ENCODE measurements at regions not wholly inside any gene's neighbourhood (a gene's known extent, or its start where the extent isn't known, plus 50 kb on each side); places are given as distances from the start of the nearest gene placed in this dataset.

DNA sequence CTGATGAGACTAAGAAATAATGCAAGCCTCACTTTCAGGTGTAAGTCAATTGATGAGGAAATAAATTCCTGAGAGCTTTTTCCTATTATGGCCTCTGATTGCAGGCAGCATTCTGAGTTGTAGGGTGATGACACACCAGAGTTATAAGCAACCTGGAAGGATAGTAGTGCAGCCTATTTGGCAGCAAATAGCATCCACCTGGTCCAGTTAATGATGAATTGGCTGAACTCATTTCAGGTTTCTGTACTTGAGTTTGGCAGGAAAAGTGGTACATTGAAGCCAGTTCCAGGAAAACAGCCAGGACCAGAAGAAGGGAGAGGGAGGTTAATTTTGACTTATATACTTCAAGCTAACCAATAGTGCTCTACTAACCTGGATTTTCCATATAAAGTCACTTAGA is 316.8 kb downstream of the NAF1 start:
- Histone ChIP-seq H3K4me1 (ENCODE audit: insufficient read depth) (no peaks in the 10 kb centered on the region), H3K79me2 (ENCODE audit: insufficient read depth) (no peaks in the 10 kb centered on the region)
- in situ Hi-C loops (cut with MboI), result no loop called here

DNA sequence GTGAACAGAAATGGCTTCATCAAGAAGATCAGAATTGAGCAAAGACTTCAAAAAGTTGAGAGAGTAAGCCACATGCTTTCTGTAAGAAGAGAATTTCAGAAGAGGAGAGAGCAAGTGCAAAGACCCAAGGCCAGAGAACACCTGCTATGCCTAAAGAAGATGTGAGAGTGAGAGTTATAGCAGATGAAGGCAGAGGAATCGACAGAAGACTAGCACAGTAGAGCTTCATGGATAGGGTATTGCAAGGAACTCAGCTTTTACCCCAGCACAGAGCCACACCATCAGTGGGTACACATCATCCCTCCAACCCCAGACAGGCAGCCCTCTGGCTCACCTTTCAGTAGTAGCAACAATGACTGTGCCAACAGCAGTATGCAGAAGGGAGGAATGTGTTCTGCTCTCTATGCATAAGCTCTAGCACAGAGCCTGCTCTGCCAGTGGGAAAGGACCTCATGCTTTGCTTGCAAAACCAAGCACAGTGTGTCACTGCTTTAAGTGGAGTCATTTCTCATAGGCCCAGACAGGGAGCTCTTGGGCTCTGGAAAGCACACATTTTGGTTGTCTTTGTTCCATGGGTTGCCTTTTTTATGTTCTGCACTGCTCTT is 318.6 kb downstream of the NAF1 start:
- Histone ChIP-seq H3K79me2 (ENCODE audit: insufficient read depth) (no peaks in the 10 kb centered on the region), H3K9me2 (ENCODE audit: insufficient read depth) (no peaks in the 10 kb centered on the region), H3K27me3 (replicated peaks; ENCODE audit: insufficient read depth) (no peaks in the 10 kb centered on the region), H3K9ac (no peak overlapping the region), H3F3A (ENCODE audit: insufficient read depth) (no peaks in the 10 kb centered on the region), H2AFZ (no peak overlapping the region), H3K4me1 (ENCODE audit: insufficient read depth) (no peaks in the 10 kb centered on the region), H3K27ac (no peak overlapping the region), H3K36me3 (ENCODE audit: low read depth) (no peaks in the 10 kb centered on the region), H4K20me1 (ENCODE audit: insufficient read depth) (no peaks in the 10 kb centered on the region), H3K4me3 (no peak overlapping the region), H3K4me2 (ENCODE audit: unreplicated experiment) (no peak overlapping the region), H3K9me3 (ENCODE audit: low read depth) (no peaks in the 10 kb centered on the region)
- TF ChIP-seq EZH2 (IDR thresholded peaks at IDR 0.05; ENCODE audit: insufficient read depth, poor library complexity, severe bottlenecking) (no peak), EZH2phosphoT487 (IDR thresholded peaks at IDR 0.05; ENCODE audit: insufficient read depth, low read depth) (no peak)
- 0 to 15% methylated on average over 1 of the region's 1 CpG for WGBS, 2 experiments (ENCODE audit: low coverage in 1 of 2, low lambda C conversion rate in 2 of 2, missing lambda C conversion rate in 2 of 2)
- no peak for DNase-seq
- in situ Hi-C loops (cut with MboI), result no loop called here

More for the DNA sequence above, 316.8 kb downstream of the NAF1 start:
- Histone ChIP-seq H4K20me1 (ENCODE audit: insufficient read depth) (no peaks in the 10 kb centered on the region), H3K4me3 (no peak overlapping the region), H3K27ac (no peak overlapping the region), H3K9me2 (ENCODE audit: insufficient read depth) (no peaks in the 10 kb centered on the region), H3K9ac (no peak overlapping the region), H3K9me3 (ENCODE audit: low read depth) (no peaks in the 10 kb centered on the region), H3K36me3 (ENCODE audit: low read depth) (no peaks in the 10 kb centered on the region), H3F3A (ENCODE audit: insufficient read depth) (no peaks in the 10 kb centered on the region), H3K27me3 (replicated peaks; ENCODE audit: insufficient read depth) (no peaks in the 10 kb centered on the region), H3K4me2 (ENCODE audit: unreplicated experiment) (no peak overlapping the region), H2AFZ (no peak overlapping the region)
- TF ChIP-seq EZH2phosphoT487 (IDR thresholded peaks at IDR 0.05; ENCODE audit: insufficient read depth, low read depth) (no peak), EZH2 (IDR thresholded peaks at IDR 0.05; ENCODE audit: insufficient read depth, poor library complexity, severe bottlenecking) (no peak)
- no peak for DNase-seq

GRCh38 chr4:162841753-162842152 is 324.9 kb downstream of the NAF1 start:
- no peak overlapping the region for H3K4me3 ChIP-seq
- H3K27ac ChIP-seq, result no peak overlapping the region
- no peaks in the 10 kb centered on the region for H3K27me3 ChIP-seq (replicated peaks; ENCODE audit: insufficient read depth)
- no peak overlapping the region for H3K9ac ChIP-seq
- no peak overlapping the region for H3K4me2 ChIP-seq (ENCODE audit: unreplicated experiment)
- DNase-seq, result no peak
- in situ Hi-C loops (cut with MboI), result no loop called here
- TF ChIP-seq EZH2 (IDR thresholded peaks at IDR 0.05; ENCODE audit: insufficient read depth, poor library complexity, severe bottlenecking) (no peak), EZH2phosphoT487 (IDR thresholded peaks at IDR 0.05; ENCODE audit: insufficient read depth, low read depth) (no peak)
- H3F3A ChIP-seq (ENCODE audit: insufficient read depth), result no peaks in the 10 kb centered on the region
- no peaks in the 10 kb centered on the region for H4K20me1 ChIP-seq (ENCODE audit: insufficient read depth)
- no peak overlapping the region for H2AFZ ChIP-seq
- H3K9me2 ChIP-seq (ENCODE audit: insufficient read depth), result no peaks in the 10 kb centered on the region
- WGBS, 2 experiments (ENCODE audit: low coverage in 1 of 2, low lambda C conversion rate in 2 of 2, missing lambda C conversion rate in 2 of 2), result 0 to 9% methylated on average over 1 of the region's 1 CpG
- no peaks in the 10 kb centered on the region for H3K9me3 ChIP-seq (ENCODE audit: low read depth)
- no peaks in the 10 kb centered on the region for H3K79me2 ChIP-seq (ENCODE audit: insufficient read depth)
- no peaks in the 10 kb centered on the region for H3K4me1 ChIP-seq (ENCODE audit: insufficient read depth)
- no peaks in the 10 kb centered on the region for H3K36me3 ChIP-seq (ENCODE audit: low read depth)

DNA sequence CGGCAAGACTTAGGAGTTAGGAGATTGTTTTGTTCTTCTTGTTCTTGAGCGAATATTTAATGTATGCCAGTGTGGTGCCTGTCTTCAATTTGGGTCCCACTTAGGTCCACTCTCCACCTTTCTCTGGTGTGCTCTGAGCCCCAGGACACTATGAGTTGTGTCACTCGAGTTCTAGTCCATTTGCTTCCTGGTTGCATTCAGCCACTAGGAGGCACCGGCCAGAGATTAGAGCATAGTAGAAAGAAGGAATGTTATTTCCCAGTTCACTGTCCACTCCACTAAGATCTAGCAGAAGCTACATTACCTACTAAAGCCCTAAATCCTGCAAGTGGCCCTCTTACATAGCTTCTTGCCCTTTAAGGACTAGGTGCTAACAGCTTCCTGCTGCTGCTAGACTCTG is 326.9 kb downstream of the NAF1 start:
- Histone ChIP-seq H4K20me1 (ENCODE audit: insufficient read depth) (no peaks in the 10 kb centered on the region), H3K4me3 (no peak overlapping the region), H3K79me2 (ENCODE audit: insufficient read depth) (no peaks in the 10 kb centered on the region), H3K4me1 (ENCODE audit: insufficient read depth) (no peaks in the 10 kb centered on the region), H3K27me3 (replicated peaks; ENCODE audit: insufficient read depth) (no peaks in the 10 kb centered on the region), H3K9me2 (ENCODE audit: insufficient read depth) (no peaks in the 10 kb centered on the region), H3K9ac (no peak overlapping the region), H3K36me3 (ENCODE audit: low read depth) (no peaks in the 10 kb centered on the region), H3K27ac (no peak overlapping the region), H3F3A (ENCODE audit: insufficient read depth) (no peaks in the 10 kb centered on the region), H3K9me3 (ENCODE audit: low read depth) (no peaks in the 10 kb centered on the region), H3K4me2 (ENCODE audit: unreplicated experiment) (no peak overlapping the region), H2AFZ (no peak overlapping the region)
- DNase-seq, result no peak
- in situ Hi-C loops (cut with MboI), result no loop called here
- WGBS, 2 experiments (ENCODE audit: low coverage in 1 of 2, low lambda C conversion rate in 2 of 2, missing lambda C conversion rate in 2 of 2), result 30 to 35% methylated on average over 4 of the region's 4 CpGs
- TF ChIP-seq EZH2phosphoT487 (IDR thresholded peaks at IDR 0.05; ENCODE audit: insufficient read depth, low read depth) (no peak), EZH2 (IDR thresholded peaks at IDR 0.05; ENCODE audit: insufficient read depth, poor library complexity, severe bottlenecking) (no peak)

DNA sequence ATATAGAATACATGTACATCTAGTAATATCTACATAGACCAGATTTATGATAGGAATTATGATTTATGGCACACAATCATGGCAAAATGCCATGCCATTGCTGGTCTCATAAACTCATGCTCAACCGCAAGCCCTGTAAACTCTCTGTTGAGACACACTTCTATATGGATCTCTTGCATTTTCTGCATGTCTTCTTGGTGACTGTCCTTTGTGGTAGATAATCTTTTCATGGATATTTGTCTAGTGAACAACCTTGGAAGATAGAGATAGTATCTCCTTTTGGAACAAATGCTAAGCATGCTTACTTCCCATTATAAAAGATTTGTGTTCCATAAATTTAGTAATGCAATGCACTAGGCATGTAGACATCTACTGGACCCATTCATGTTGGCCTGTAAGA is 328.0 kb downstream of the NAF1 start:
- H3K9me2 ChIP-seq (ENCODE audit: insufficient read depth), result no peaks in the 10 kb centered on the region
- no peaks in the 10 kb centered on the region for H3K79me2 ChIP-seq (ENCODE audit: insufficient read depth)
- no peak for DNase-seq
- no peak overlapping the region for H3K4me3 ChIP-seq
- 47 to 65% methylated on average over 1 of the region's 1 CpG for WGBS, 2 experiments (ENCODE audit: low coverage in 1 of 2, low lambda C conversion rate in 2 of 2, missing lambda C conversion rate in 2 of 2)
- no peaks in the 10 kb centered on the region for H3K27me3 ChIP-seq (replicated peaks; ENCODE audit: insufficient read depth)
- H3K9me3 ChIP-seq (ENCODE audit: low read depth), result no peaks in the 10 kb centered on the region
- no peak overlapping the region for H3K27ac ChIP-seq
- no peak overlapping the region for H3K4me2 ChIP-seq (ENCODE audit: unreplicated experiment)
- no peaks in the 10 kb centered on the region for H3K36me3 ChIP-seq (ENCODE audit: low read depth)
- no peaks in the 10 kb centered on the region for H3K4me1 ChIP-seq (ENCODE audit: insufficient read depth)
- in situ Hi-C loops (cut with MboI), result no loop called here
- no peak for TF ChIP-seq EZH2phosphoT487 (IDR thresholded peaks at IDR 0.05; ENCODE audit: insufficient read depth, low read depth)
- TF ChIP-seq EZH2 (IDR thresholded peaks at IDR 0.05; ENCODE audit: insufficient read depth, poor library complexity, severe bottlenecking), result no peak
- no peak overlapping the region for H2AFZ ChIP-seq
- H3K9ac ChIP-seq, result no peak overlapping the region
- H3F3A ChIP-seq (ENCODE audit: insufficient read depth), result no peaks in the 10 kb centered on the region
- H4K20me1 ChIP-seq (ENCODE audit: insufficient read depth), result no peaks in the 10 kb centered on the region
